Loucy (cell line): ENCODE measurements at regions not wholly inside any gene's neighbourhood (a gene's known extent, or its start where the extent isn't known, plus 50 kb on each side); places are given as distances from the start of the nearest gene placed in this dataset.

ENCODE experiments used
- H2AFZ ChIP-seq: fragments of 200-600 bp; sonication (generic); 2 replicates; pipeline ENCODE4 v1.6.0; 2016; ENCODE audit warnings: antibody characterized with exemption, mild to moderate bottlenecking, low read length, moderate library complexity
- H3F3A ChIP-seq: fragments of 200-600 bp; 2 replicates; pipeline ENCODE4 v1.6.0; 2016; ENCODE audit warnings: antibody characterized with exemption, low read depth, mild to moderate bottlenecking
- H3K27me3 ChIP-seq: fragments of 200-600 bp; sonication (generic); 2 replicates; pipeline ENCODE4 v1.6.1; 2014; ENCODE audit warnings: low read length, mild to moderate bottlenecking; ENCODE audit not compliant: insufficient read depth, poor library complexity, severe bottlenecking
- H3K36me3 ChIP-seq: fragments of 200-600 bp; sonication (generic); 2 replicates; pipeline ENCODE4 v1.6.1; 2016; ENCODE audit warnings: low read length; ENCODE audit not compliant: insufficient read depth
- H3K4me1 ChIP-seq: fragments of 200-600 bp; sonication (generic); 2 replicates; pipeline ENCODE4 v1.5.1; 2014; ENCODE audit warnings: low read length, mild to moderate bottlenecking; ENCODE audit not compliant: insufficient read depth, poor library complexity, severe bottlenecking
- H3K4me2 ChIP-seq: fragments of 200-600 bp; sonication (generic); 2 replicates; pipeline ENCODE4 v1.6.0; 2014; ENCODE audit warnings: antibody characterized with exemption, low read length, low read depth, mild to moderate bottlenecking; ENCODE audit not compliant: poor library complexity, severe bottlenecking
- H3K4me3 ChIP-seq: fragments of 200-600 bp; sonication (generic); 2 replicates; pipeline ENCODE4 v1.5.1; 2014; ENCODE audit warnings: low read length, mild to moderate bottlenecking, mixed read lengths; ENCODE audit not compliant: poor library complexity, severe bottlenecking
- H3K79me2 ChIP-seq: fragments of 200-600 bp; sonication (generic); 2 replicates; pipeline ENCODE4 v1.6.1; 2014; ENCODE audit warnings: low read length; ENCODE audit not compliant: insufficient read depth
- H3K9ac ChIP-seq: fragments of 200-600 bp; sonication (generic); 2 replicates; pipeline ENCODE4 v1.6.0; 2014; ENCODE audit warnings: mild to moderate bottlenecking, low read depth, low read length, moderate library complexity; ENCODE audit not compliant: poor library complexity, severe bottlenecking
- H3K9me2 ChIP-seq: fragments of 200-600 bp; sonication (generic); replicated peaks from 2 replicates; pipeline ENCODE4 v1.6.1; 2016; ENCODE audit warnings: low read depth, low read length, mixed read lengths
- H3K9me3 ChIP-seq: fragments of 200-600 bp; sonication (generic); 2 replicates; pipeline ENCODE4 v1.6.1; 2014; ENCODE audit warnings: mild to moderate bottlenecking, antibody characterized with exemption, low read length, low read depth; ENCODE audit not compliant: insufficient read depth
- H4K20me1 ChIP-seq: fragments of 200-600 bp; sonication (generic); 2 replicates; pipeline ENCODE4 v1.6.0; 2014; ENCODE audit warnings: antibody characterized with exemption, low read length, mild to moderate bottlenecking; ENCODE audit not compliant: insufficient read depth, poor library complexity, severe bottlenecking
- CTCF ChIP-seq: fragments of 200-600 bp; sonication (generic); conservative IDR thresholded peaks from 2 replicates; pipeline ENCODE4 v1.5.1; 2014; ENCODE audit warnings: mild to moderate bottlenecking, antibody characterized with exemption, low read length
- EZH2phosphoT487 ChIP-seq: fragments of 200-600 bp; IDR thresholded peaks from 2 replicates; pipeline ENCODE4 v1.6.1; 2018; ENCODE audit warnings: antibody characterized with exemption, mild to moderate bottlenecking, moderate library complexity, borderline replicate concordance

DNA sequence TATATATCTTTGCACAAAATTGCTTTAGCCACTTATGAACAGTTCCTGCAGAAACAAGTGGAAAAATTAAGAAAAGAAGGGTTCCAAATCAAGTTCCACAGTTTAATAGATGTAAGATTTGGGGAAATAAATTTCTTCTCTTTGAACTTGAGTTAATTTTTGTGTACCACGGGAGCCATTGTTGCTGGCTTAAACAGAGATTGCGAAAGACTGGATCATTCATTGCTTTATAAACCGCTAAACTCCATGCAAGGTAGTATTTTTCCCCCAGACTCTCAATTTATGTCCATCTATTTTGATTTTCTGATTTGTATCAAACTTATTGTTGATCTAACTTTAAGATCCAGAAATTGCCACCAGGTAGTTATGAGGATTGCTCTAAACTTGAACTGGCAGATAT lies 246.1 kb upstream of the ADGRL4 start:
- TF ChIP-seq EZH2phosphoT487 (no peak), CTCF (no peak)
- H2AFZ ChIP-seq: no peak overlapping the region
- H3K9ac ChIP-seq: no peak overlapping the region
- H3K9me2 ChIP-seq: no peaks in the 10 kb centered on the region
- no peaks in the 10 kb centered on the region for H3K4me1 ChIP-seq
- H3K36me3 ChIP-seq: no peaks in the 10 kb centered on the region
- no peaks in the 10 kb centered on the region for H3K27me3 ChIP-seq
- H3K4me3 ChIP-seq: no peak overlapping the region
- H3K79me2 ChIP-seq: no peaks in the 10 kb centered on the region
- H4K20me1 ChIP-seq: no peaks in the 10 kb centered on the region
- H3F3A ChIP-seq: no peaks in the 10 kb centered on the region
- H3K4me2 ChIP-seq: no peak overlapping the region
- H3K9me3 ChIP-seq: no peaks in the 10 kb centered on the region

GRCh38 chr1:79239840-79240239 lies 233.3 kb upstream of the ADGRL4 start:
- Histone ChIP-seq H3K4me2 (no peak overlapping the region), H3K36me3 (no peaks in the 10 kb centered on the region), H3K4me3 (no peak overlapping the region), H3F3A (no peaks in the 10 kb centered on the region), H4K20me1 (no peaks in the 10 kb centered on the region), H2AFZ (no peak overlapping the region), H3K79me2 (no peaks in the 10 kb centered on the region), H3K9me3 (no peaks in the 10 kb centered on the region), H3K9ac (no peak overlapping the region), H3K27me3 (no peaks in the 10 kb centered on the region), H3K9me2 (no peaks in the 10 kb centered on the region), H3K4me1 (no peaks in the 10 kb centered on the region)
- no peak for TF ChIP-seq EZH2phosphoT487
- TF ChIP-seq CTCF: no peak

DNA sequence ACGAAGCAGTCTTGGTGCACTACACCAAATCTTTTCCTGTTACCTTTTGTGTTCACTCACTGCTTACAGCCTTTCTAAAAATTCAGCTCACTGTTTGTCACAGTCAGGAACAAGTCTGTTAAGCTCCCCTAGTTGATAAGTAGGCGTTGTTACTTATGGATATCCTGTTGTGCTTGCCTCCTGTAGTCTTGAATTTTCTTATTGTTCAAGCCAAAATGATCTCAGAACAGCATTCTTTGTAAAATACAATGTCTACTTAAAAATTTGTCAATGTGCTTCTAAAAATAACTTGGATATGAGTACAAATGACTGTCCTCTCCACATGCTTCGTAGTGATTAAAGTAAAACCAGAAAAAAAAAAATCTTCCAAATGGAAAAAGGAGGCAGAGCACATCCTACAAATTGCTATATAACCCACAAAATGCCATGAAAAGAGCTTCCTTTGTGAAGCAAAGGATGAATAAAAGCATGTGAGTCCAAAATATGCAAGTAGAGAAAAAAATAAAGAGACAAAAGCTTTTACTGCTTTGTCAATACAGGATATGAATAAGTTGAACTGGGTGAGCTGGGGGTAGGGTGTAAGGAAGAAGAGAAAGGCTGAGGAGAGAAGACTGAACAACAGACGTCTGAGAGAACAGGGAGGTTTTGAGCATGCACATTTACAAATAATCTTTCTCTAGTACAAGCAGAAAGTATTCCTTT lies 228.9 kb upstream of the ADGRL4 start:
- TF ChIP-seq CTCF (no peak), EZH2phosphoT487 (no peak)
- Histone ChIP-seq H4K20me1 (no peaks in the 10 kb centered on the region), H3F3A (no peaks in the 10 kb centered on the region), H3K9me3 (no peaks in the 10 kb centered on the region), H3K36me3 (no peaks in the 10 kb centered on the region), H3K4me3 (no peak overlapping the region), H3K9me2 (no peaks in the 10 kb centered on the region), H3K27me3 (no peaks in the 10 kb centered on the region), H3K4me2 (no peak overlapping the region), H3K79me2 (no peaks in the 10 kb centered on the region), H2AFZ (no peak overlapping the region), H3K9ac (no peak overlapping the region), H3K4me1 (no peaks in the 10 kb centered on the region)
